OCI-LY3 (cell line): ENCODE measurements at regions not wholly inside any gene's neighbourhood (a gene's known extent, or its start where the extent isn't known, plus 50 kb on each side); places are given as distances from the start of the nearest gene placed in this dataset.
"Not testable (repeated sequence)": the region's sequence is repeated elsewhere in the genome, so short reads cannot be mapped to it uniquely, and the experiment has no call there.

Source experiments
- H2AFZ ChIP-seq: fragments of 200-600, 300-600 bp; shearing (Covaris generic); 2 replicates; pipeline ENCODE4 v1.6.0; 2014; ENCODE audit warnings: antibody characterized with exemption, low read depth, low read length
- H3K27ac ChIP-seq: fragments of 200-600, 300-600 bp; sonication (generic); 2 replicates; pipeline ENCODE4 v1.5.1; 2014; ENCODE audit warnings: mild to moderate bottlenecking, low read length, moderate library complexity, mixed read lengths
- H3K27me3 ChIP-seq: fragments of 200-600, 300-600 bp; sonication (generic); 2 replicates; pipeline ENCODE4 v1.6.1; 2014; ENCODE audit warnings: low read depth, low read length, mixed read lengths
- H3K36me3 ChIP-seq: fragments of 200-600, 300-600 bp; sonication (generic); replicated peaks from 2 replicates; pipeline ENCODE3; 2014; ENCODE audit warnings: low read depth, low read length, mixed read lengths
- H3K4me1 ChIP-seq: fragments of 300-600, 200-600 bp; sonication (generic); 2 replicates; pipeline ENCODE4 v1.6.1; 2014; ENCODE audit warnings: low read length, mixed read lengths
- H3K4me2 ChIP-seq: fragments of 200-600, 300-600 bp; sonication (generic); 2 replicates; pipeline ENCODE4 v1.6.1; 2014; ENCODE audit warnings: low read length, mixed read lengths
- H3K4me3 ChIP-seq: fragments of 300-600, 200-600 bp; sonication (generic); 2 replicates; pipeline ENCODE4 v1.5.1; 2014; ENCODE audit warnings: antibody characterized with exemption, mild to moderate bottlenecking, low read length, moderate library complexity
- H3K79me2 ChIP-seq: fragments of 300-600, 200-600 bp; shearing (Covaris generic); 2 replicates; pipeline ENCODE4 v1.6.1; 2014; ENCODE audit warnings: mild to moderate bottlenecking, low read length, mixed read lengths
- H3K9ac ChIP-seq: fragments of 300-600, 200-600 bp; shearing (Covaris generic); 2 replicates; pipeline ENCODE4 v1.6.0; 2014; ENCODE audit warnings: mild to moderate bottlenecking, low read length, moderate library complexity
- H3K9me3 ChIP-seq: fragments of 200-600, 300-600 bp; shearing (Covaris generic); 2 replicates; pipeline ENCODE4 v1.6.1; 2014; ENCODE audit warnings: low read length, mixed read lengths; ENCODE audit not compliant: insufficient read depth
- H4K20me1 ChIP-seq: fragments of 200-600, 300-600 bp; sonication (generic); 2 replicates; pipeline ENCODE4 v1.6.1; 2016; ENCODE audit warnings: low read length, mixed read lengths; ENCODE audit not compliant: insufficient read depth
- EZH2phosphoT487 ChIP-seq: fragments of 200-600 bp; shearing (Covaris generic); IDR thresholded peaks from 2 replicates; pipeline ENCODE4 v1.6.1; 2018; ENCODE audit warnings: antibody characterized with exemption, mixed run types, low read depth
- TF ChIP-seq, protein P1 (sequence below): fragments of 200-600, 300-600 bp; sonication (generic); IDR thresholded peaks from 2 replicates; pipeline ENCODE4 v1.5.1; 2014; ENCODE audit warnings: antibody characterized with exemption, low read length, low read depth

GRCh38 chr4:34000356-34000755 is 2244.0 kb downstream of the ARAP2 start:
- Histone ChIP-seq H2AFZ (no peak overlapping the region), H3K79me2 (no peaks in the 10 kb centered on the region), H3K4me1 (peaks cover 8% of the 10 kb centered on the region), H3K27me3 (0 out of 2 replicates have a peak, but pooled peaks cover 2% of the 10 kb centered on the region), H3K4me3 (no peak overlapping the region), H3K9me3 (no peaks in the 10 kb centered on the region), H3K27ac (no peak overlapping the region), H4K20me1 (no peaks in the 10 kb centered on the region), H3K4me2 (no peak overlapping the region), H3K36me3 (no peaks in the 10 kb centered on the region), H3K9ac (no peak overlapping the region)
- TF ChIP-seq EZH2phosphoT487: no peak
- TF ChIP-seq, protein P1, sequence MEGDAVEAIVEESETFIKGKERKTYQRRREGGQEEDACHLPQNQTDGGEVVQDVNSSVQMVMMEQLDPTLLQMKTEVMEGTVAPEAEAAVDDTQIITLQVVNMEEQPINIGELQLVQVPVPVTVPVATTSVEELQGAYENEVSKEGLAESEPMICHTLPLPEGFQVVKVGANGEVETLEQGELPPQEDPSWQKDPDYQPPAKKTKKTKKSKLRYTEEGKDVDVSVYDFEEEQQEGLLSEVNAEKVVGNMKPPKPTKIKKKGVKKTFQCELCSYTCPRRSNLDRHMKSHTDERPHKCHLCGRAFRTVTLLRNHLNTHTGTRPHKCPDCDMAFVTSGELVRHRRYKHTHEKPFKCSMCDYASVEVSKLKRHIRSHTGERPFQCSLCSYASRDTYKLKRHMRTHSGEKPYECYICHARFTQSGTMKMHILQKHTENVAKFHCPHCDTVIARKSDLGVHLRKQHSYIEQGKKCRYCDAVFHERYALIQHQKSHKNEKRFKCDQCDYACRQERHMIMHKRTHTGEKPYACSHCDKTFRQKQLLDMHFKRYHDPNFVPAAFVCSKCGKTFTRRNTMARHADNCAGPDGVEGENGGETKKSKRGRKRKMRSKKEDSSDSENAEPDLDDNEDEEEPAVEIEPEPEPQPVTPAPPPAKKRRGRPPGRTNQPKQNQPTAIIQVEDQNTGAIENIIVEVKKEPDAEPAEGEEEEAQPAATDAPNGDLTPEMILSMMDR: no peak

DNA sequence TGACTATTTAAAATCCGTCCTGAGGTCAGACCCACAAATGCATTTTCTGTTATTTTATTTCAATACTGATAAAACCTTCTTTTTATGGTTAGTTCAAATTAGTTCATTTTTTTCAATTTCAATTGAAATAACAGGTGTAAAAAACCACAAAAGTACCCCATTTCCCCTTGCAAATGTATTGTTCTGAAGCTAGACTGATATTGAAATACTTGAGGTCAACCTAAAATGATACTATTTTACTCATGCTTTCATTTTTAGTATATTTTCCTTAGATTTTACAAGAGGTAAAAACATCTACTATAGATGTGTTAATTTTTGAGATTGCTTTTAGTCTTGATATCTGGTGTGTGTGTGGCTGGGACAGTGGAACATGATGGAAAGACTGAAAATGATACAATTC is 2237.8 kb downstream of the ARAP2 start:
- H3K36me3 ChIP-seq, H3K9ac ChIP-seq, H3K9me3 ChIP-seq, H4K20me1 ChIP-seq, H3K79me2 ChIP-seq, H2AFZ ChIP-seq, H3K4me3 ChIP-seq: not testable (repeated sequence)
- H3K4me2 ChIP-seq: peak overlapping the region; percentile 39
- peaks cover 20% of the 10 kb centered on the region for H3K4me1 ChIP-seq
- peak overlapping the region; percentile 44 for H3K27ac ChIP-seq
- H3K27me3 ChIP-seq: peaks cover 21% of the 10 kb centered on the region

DNA sequence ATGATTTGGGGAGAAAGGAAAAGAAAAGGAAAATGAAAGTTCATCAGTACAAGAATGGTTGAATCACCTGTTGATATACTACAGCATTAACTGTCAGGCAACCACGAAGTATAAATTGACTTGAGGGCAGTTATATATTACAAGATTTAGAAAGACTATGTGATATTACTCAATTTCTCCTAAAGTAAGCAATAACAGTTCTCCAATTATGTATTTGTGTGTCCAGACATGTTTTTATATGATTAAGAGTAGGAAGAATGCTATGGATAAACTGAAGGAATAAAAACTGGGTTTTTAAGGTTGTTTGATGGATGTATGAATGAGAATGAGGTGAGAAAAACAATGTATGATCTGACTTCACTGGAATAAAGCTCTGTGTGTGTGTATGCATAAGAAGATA is 2234.4 kb downstream of the ARAP2 start:
- TF ChIP-seq, protein P1: no peak
- no peak for TF ChIP-seq EZH2phosphoT487
- H3K9me3 ChIP-seq: no peaks in the 10 kb centered on the region
- H3K27ac ChIP-seq: no peak overlapping the region
- H2AFZ ChIP-seq: no peak overlapping the region
- peaks cover 23% of the 10 kb centered on the region for H3K27me3 ChIP-seq
- H4K20me1 ChIP-seq: peaks cover 3% of the 10 kb centered on the region
- peaks cover 17% of the 10 kb centered on the region for H3K4me1 ChIP-seq
- H3K36me3 ChIP-seq: no peaks in the 10 kb centered on the region
- H3K4me3 ChIP-seq: no peak overlapping the region
- no peak overlapping the region for H3K9ac ChIP-seq
- no peaks in the 10 kb centered on the region for H3K79me2 ChIP-seq
- no peak overlapping the region for H3K4me2 ChIP-seq

DNA sequence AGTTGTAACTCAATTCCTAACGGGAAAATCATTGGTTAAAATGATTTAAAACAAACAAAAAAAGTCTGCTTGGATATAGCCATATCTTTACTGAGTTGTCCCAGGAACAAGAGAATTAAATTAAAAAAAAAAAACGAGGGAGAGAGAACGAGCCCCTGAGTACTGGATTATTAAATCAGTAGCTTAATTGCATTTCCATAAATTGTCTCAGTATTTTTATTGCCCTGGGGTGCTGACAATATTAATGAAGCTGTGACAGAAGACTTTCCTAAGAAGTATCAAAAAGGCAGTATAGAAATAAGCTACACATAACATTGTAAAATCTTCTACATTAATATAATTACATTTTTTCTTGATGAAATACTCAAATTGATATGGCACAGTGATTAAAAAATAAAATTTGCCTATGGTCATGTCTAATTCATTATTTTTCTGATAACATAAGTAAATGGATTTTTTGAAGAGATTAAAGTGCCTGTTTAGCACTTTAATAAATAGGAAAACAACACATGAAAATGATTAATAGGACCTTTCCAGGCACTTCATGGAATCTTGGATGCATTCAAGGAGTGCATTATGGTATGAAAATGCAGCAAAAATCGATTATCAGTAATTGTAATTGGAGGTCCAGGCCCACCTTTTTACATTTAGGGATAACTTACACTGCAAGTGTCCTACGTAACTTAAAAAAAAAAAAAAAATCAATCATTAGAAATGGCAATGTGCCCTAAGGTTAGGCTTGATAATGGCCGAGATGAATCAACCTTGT is 2233.4 kb downstream of the ARAP2 start:
- no peaks in the 10 kb centered on the region for H3K36me3 ChIP-seq
- H3K27ac ChIP-seq: no peak overlapping the region
- peaks cover 15% of the 10 kb centered on the region for H3K4me1 ChIP-seq
- H3K27me3 ChIP-seq: peaks cover 23% of the 10 kb centered on the region
- H3K4me3 ChIP-seq: no peak overlapping the region
- H3K4me2 ChIP-seq: no peak overlapping the region
- no peaks in the 10 kb centered on the region for H3K79me2 ChIP-seq
- no peak overlapping the region for H3K9ac ChIP-seq
- no peaks in the 10 kb centered on the region for H3K9me3 ChIP-seq
- no peak overlapping the region for H2AFZ ChIP-seq
- no peak for TF ChIP-seq EZH2phosphoT487
- TF ChIP-seq, protein P1: no peak
- peaks cover 3% of the 10 kb centered on the region for H4K20me1 ChIP-seq
